GM23338 (cell line): ENCODE measurements at regions not wholly inside any gene's neighbourhood (a gene's known extent, or its start where the extent isn't known, plus 50 kb on each side); places are given as distances from the start of the nearest gene placed in this dataset.

Source experiments
- ATAC-seq: fragments of 200-7000 bp; cut with Tn5 transposase; 3 replicates; pipeline ENCODE4 v1.9.1; 2020
- DNase-seq: peaks from one replicate; pipeline ENCODE4 v3.0.0-alpha.2; 2015; ENCODE audit warnings: low spot score
- H2AFZ ChIP-seq: fragments of 200-600 bp; sonication (generic); 2 replicates; pipeline ENCODE4 v1.8.0; 2016; ENCODE audit warnings: antibody characterized with exemption, mild to moderate bottlenecking, moderate library complexity
- H3F3A ChIP-seq: fragments of 200-600 bp; sonication (generic); replicated peaks from 2 replicates; pipeline ENCODE4 v1.8.0; 2017; ENCODE audit warnings: antibody characterized with exemption, mixed run types, low read depth
- H3K27ac ChIP-seq: fragments of 200-600 bp; sonication (generic); 2 replicates; pipeline ENCODE4 v1.6.1; 2016; ENCODE audit warnings: low read depth
- H3K27me3 ChIP-seq: fragments of 200-600 bp; sonication (generic); 2 replicates; pipeline ENCODE4 v1.8.0; 2016; ENCODE audit warnings: mild to moderate bottlenecking, mixed run types, moderate library complexity; ENCODE audit not compliant: insufficient read depth
- H3K36me3 ChIP-seq: fragments of 200-600 bp; sonication (generic); 2 replicates; pipeline ENCODE4 v1.8.0; 2016; ENCODE audit warnings: mild to moderate bottlenecking; ENCODE audit not compliant: insufficient read depth
- H3K4me1 ChIP-seq: fragments of 200-600 bp; sonication (generic); 2 replicates; pipeline ENCODE4 v1.8.0; 2016; ENCODE audit warnings: mild to moderate bottlenecking, moderate library complexity; ENCODE audit not compliant: insufficient read depth
- H3K4me2 ChIP-seq: fragments of 200-600 bp; sonication (generic); 2 replicates; pipeline ENCODE4 v1.7.1; 2017; ENCODE audit warnings: mixed run types
- H3K4me3 ChIP-seq: fragments of 200-600 bp; sonication (generic); 2 replicates; pipeline ENCODE4 v1.6.1; 2016; ENCODE audit warnings: mixed run types
- H3K79me2 ChIP-seq: fragments of 200-600 bp; sonication (generic); replicated peaks from 2 replicates; pipeline ENCODE4 v1.8.0; 2017; ENCODE audit warnings: mild to moderate bottlenecking; ENCODE audit not compliant: insufficient read depth
- H3K9me2 ChIP-seq: fragments of 200-600 bp; sonication (generic); 2 replicates; pipeline ENCODE4 v1.8.0; 2017; ENCODE audit not compliant: insufficient read depth
- H4K20me1 ChIP-seq: fragments of 200-600 bp; sonication (generic); replicated peaks from 2 replicates; pipeline ENCODE4 v1.8.0; 2017; ENCODE audit warnings: mild to moderate bottlenecking; ENCODE audit not compliant: insufficient read depth
- H3K27ac Mint-ChIP-seq: 2 replicates; pipeline ENCODE4 v1.8.0; 2020; ENCODE audit warnings: inconsistent platforms, mild to moderate bottlenecking, moderate library complexity, mixed read lengths
- H3K27me3 Mint-ChIP-seq: 3 replicates; pipeline ENCODE4 v1.8.0; 2022; ENCODE audit warnings: low read depth, mild to moderate bottlenecking, moderate library complexity, mixed read lengths, inconsistent platforms; ENCODE audit not compliant: insufficient read depth, poor library complexity
- H3K36me3 Mint-ChIP-seq: 3 replicates; pipeline ENCODE4 v1.8.0; 2021; ENCODE audit warnings: low read depth, mild to moderate bottlenecking, inconsistent platforms, moderate library complexity, mixed read lengths
- H3K4me1 Mint-ChIP-seq: 3 replicates; pipeline ENCODE4 v1.8.0; 2020; ENCODE audit warnings: mild to moderate bottlenecking, inconsistent platforms, mixed read lengths
- H3K4me3 Mint-ChIP-seq: 3 replicates; pipeline ENCODE4 v1.8.0; 2021; ENCODE audit warnings: moderate library complexity, mild to moderate bottlenecking, inconsistent platforms, mixed read lengths
- H3K9me3 Mint-ChIP-seq: 3 replicates; pipeline ENCODE4 v1.8.0; 2020; ENCODE audit warnings: moderate library complexity, mild to moderate bottlenecking, inconsistent platforms, mixed read lengths
- EZH2phosphoT487 ChIP-seq: fragments of 200-600 bp; sonication (generic); IDR thresholded peaks from one replicate; pipeline ENCODE4 v1.8.1; 2018; ENCODE audit warnings: antibody characterized with exemption; ENCODE audit not compliant: unreplicated experiment
- NANOG ChIP-seq: IDR thresholded peaks from 2 replicates; pipeline ENCODE4 v1.6.1; 2016; ENCODE audit warnings: antibody characterized with exemption, borderline replicate concordance
- POLR2AphosphoS5 ChIP-seq: IDR thresholded peaks from 2 replicates; pipeline ENCODE4 v1.6.1; 2016; ENCODE audit warnings: antibody characterized with exemption, low read depth
- REST ChIP-seq: IDR thresholded peaks from one replicate; pipeline ENCODE4 v1.6.1; 2018; ENCODE audit warnings: antibody characterized with exemption; ENCODE audit not compliant: unreplicated experiment
- ZNF331 ChIP-seq: fragments of 250-450 bp; sonication (Bioruptor Pico); IDR thresholded peaks from 2 replicates; pipeline ENCODE4 v1.5.0; 2020; ENCODE audit warnings: low read depth, mild to moderate bottlenecking, moderate library complexity
- TF ChIP-seq, protein P1 (sequence below), 2 experiments: fragments of 200-600 bp in 1 of 2; sonication (generic) in 1 of 2; conservative IDR thresholded peaks; 2 replicates each; pipeline versions ENCODE4 v1.5.1 to v1.6.1; 2016 to 2017; ENCODE audit warnings: antibody characterized with exemption in 2 of 2, low read depth in 2 of 2, mild to moderate bottlenecking in 2 of 2, moderate library complexity in 1 of 2

DNA sequence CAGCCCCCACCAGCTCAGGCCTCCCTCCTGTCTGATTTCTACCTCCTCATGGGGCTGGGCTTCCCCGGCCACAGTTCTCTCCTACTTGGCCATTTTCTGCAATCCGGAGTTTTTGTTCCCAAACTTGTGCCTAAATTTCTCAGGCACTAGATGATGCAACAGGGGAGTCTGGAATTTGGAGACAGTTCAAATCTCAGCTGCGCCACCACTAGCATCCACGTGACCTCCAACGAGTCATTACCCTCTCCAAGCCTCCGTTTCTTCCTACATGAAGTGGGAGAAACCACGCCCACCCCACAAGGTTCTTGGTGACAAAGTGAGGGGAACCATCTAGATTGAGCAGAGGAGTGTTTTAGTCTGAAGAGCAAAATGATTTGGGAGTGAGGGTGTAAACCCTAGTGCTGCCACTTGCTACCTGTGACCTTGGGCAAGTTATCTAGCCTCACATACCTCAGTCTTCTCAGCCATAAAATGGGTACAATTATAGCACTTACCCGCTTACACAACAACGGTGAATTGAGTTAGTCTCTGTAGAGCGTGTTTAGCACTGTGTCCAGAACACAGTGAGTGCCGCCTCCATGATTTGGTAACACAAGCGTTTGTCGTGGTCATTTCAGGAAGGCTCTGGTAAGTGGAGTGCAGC is 61.4 kb upstream of the ASAP2 start:
- H3K36me3 Mint-ChIP-seq, result no peaks in the 10 kb centered on the region
- H3K9me2 ChIP-seq, result no peaks in the 10 kb centered on the region
- H3K4me2 ChIP-seq, result no peak overlapping the region
- ATAC-seq, result no peak
- peaks cover 14% of the 10 kb centered on the region; the same call in 2 of the 3 replicates for H3K4me1 Mint-ChIP-seq
- no peak overlapping the region for H2AFZ ChIP-seq
- peaks cover 38% of the 10 kb centered on the region for H3K27me3 ChIP-seq
- no peak overlapping the region for H3K4me3 ChIP-seq
- H3K27ac ChIP-seq, result no peak overlapping the region
- H3F3A ChIP-seq, result 0 out of 2 replicates have a peak, but pooled peaks cover 5% of the 10 kb centered on the region
- peaks cover 24% of the 10 kb centered on the region for H3K27me3 Mint-ChIP-seq
- H3K36me3 ChIP-seq, result no peaks in the 10 kb centered on the region
- TF ChIP-seq EZH2phosphoT487 (no peak), REST (no peak)
- TF ChIP-seq, protein P1, sequence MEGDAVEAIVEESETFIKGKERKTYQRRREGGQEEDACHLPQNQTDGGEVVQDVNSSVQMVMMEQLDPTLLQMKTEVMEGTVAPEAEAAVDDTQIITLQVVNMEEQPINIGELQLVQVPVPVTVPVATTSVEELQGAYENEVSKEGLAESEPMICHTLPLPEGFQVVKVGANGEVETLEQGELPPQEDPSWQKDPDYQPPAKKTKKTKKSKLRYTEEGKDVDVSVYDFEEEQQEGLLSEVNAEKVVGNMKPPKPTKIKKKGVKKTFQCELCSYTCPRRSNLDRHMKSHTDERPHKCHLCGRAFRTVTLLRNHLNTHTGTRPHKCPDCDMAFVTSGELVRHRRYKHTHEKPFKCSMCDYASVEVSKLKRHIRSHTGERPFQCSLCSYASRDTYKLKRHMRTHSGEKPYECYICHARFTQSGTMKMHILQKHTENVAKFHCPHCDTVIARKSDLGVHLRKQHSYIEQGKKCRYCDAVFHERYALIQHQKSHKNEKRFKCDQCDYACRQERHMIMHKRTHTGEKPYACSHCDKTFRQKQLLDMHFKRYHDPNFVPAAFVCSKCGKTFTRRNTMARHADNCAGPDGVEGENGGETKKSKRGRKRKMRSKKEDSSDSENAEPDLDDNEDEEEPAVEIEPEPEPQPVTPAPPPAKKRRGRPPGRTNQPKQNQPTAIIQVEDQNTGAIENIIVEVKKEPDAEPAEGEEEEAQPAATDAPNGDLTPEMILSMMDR (conservative IDR thresholded peaks at IDR 0.05; ENCODE audit: low read depth in 2 of 2), result no peak
- no peak for DNase-seq
- H4K20me1 ChIP-seq, result no peaks in the 10 kb centered on the region
- no peaks in the 10 kb centered on the region for H3K79me2 ChIP-seq
- no peak overlapping the region for H3K27ac Mint-ChIP-seq
- H3K9me3 Mint-ChIP-seq, result no peaks in the 10 kb centered on the region; the same call in 2 of the 3 replicates
- no peak overlapping the region for H3K4me3 Mint-ChIP-seq
- no peaks in the 10 kb centered on the region for H3K4me1 ChIP-seq

- Mint-ChIP-seq H3K27me3 (peaks cover 23% of the 10 kb centered on the region), H3K27ac (no peak overlapping the region), H3K4me1 (peaks cover 20% of the 10 kb centered on the region), H3K4me3 (no peak overlapping the region), H3K9me3 (no peaks in the 10 kb centered on the region; the same call in 2 of the 3 replicates), H3K36me3 (no peaks in the 10 kb centered on the region)
- Histone ChIP-seq H3K27ac (no peak overlapping the region), H3F3A (0 out of 2 replicates have a peak, but pooled peaks cover 5% of the 10 kb centered on the region), H3K79me2 (no peaks in the 10 kb centered on the region), H3K9me2 (no peaks in the 10 kb centered on the region), H2AFZ (no peak overlapping the region), H3K4me1 (no peaks in the 10 kb centered on the region; the same call in 1 of the 2 replicates), H3K36me3 (no peaks in the 10 kb centered on the region), H3K27me3 (peaks cover 41% of the 10 kb centered on the region), H4K20me1 (no peaks in the 10 kb centered on the region), H3K4me3 (no peak overlapping the region), H3K4me2 (no peak overlapping the region)
- TF ChIP-seq, protein P1 (conservative IDR thresholded peaks at IDR 0.05; ENCODE audit: low read depth in 2 of 2), result no peak
- TF ChIP-seq NANOG (no peak), POLR2AphosphoS5 (no peak), ZNF331 (CRISPR knock-in tag) (no peak)
- no peak for ATAC-seq
- no peak for DNase-seq
These were observed 62.0 kb upstream of the ASAP2 start for GRCh38 chr2:9144617-9145016.
